ENCODE measurements at regions not wholly inside any gene's neighbourhood (a gene's known extent, or its start where the extent isn't known, plus 50 kb on each side); places are given as distances from the start of the nearest gene placed in this dataset.

DNA sequence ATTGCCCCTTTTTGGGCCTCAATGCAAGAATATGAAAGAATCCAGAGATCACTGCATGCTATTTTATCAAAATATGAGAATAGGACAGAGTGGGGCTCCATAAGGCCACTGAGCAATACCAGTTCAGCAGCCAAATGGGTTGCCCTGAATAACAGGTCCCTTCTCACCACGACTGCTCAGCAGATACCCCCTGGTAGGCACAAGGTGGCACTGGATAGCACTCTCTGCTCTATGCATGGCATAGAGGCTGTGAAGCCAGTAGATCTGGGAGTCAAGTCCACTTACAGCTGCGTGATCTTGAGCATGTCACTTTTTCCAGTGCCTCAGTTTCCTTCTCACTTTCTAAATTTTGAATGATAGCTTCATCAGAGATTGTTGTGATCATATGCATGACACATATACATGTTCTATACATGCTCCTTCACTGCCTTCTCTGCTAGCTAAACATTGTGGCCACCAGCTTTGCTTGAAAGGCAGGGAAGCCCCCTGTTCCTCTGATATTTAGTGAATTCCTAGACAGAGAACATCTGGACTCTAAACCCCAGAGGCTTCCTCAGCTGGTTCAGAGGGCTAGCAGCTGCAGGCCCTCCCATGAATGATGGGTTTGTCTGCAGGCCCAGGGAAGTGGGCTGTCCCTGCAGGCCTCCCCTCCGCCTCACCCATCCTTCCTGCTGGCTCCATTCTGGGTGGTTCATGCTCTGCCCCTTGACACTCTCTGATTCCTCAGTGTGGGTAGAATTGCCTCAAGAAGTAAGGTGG is 84.9 kb upstream of the ASIC2 start:
- no TSS peak for BruUV-seq (replicated peaks)
- POLR2A ChIA-PET: no interaction called here
- in situ Hi-C loops (cut with MboI): no loop called here
- Histone ChIP-seq H3K27ac (ENCODE audit: control insufficient read depth, insufficient read depth) (no peak overlapping the region), H3K4me1 (ENCODE audit: control insufficient read depth, insufficient read depth, low read length) (no peaks in the 10 kb centered on the region), H3K27me3 (replicated peaks in 1 of 2; ENCODE audit: control insufficient read depth in 2 of 2, insufficient read depth in 2 of 2, low read length in 1 of 2) (peaks cover 0 to 4% of the 10 kb centered on the region in 2 experiments; a peak in 1 of 4 replicates), H4K20me1 (ENCODE audit: control insufficient read depth, insufficient read depth) (no peaks in the 10 kb centered on the region), H2AFZ (ENCODE audit: control insufficient read depth, low read depth, low read length) (no peak overlapping the region), H3K4me3 (no peak overlapping the region), H3K79me2 (ENCODE audit: control insufficient read depth, insufficient read depth, low read length) (no peaks in the 10 kb centered on the region), H3K4me2 (ENCODE audit: control insufficient read depth, insufficient read depth) (no peak overlapping the region), H3K36me3 (ENCODE audit: control insufficient read depth in 2 of 2, insufficient read depth in 2 of 2, low read length in 1 of 2) (no peaks in the 10 kb centered on the region), H3K9me3 (replicated peaks; ENCODE audit: control insufficient read depth, insufficient read depth, low read length) (no peaks in the 10 kb centered on the region), H3K9ac (ENCODE audit: control insufficient read depth, insufficient read depth, low read length) (no peak overlapping the region)
- RAD21 ChIA-PET (ENCODE audit: unreplicated experiment): no interaction called here
- FAIRE-seq (no peak), DNase-seq (ENCODE audit: low read depth, low spot score) (no peak), ATAC-seq (peak; percentile 32; the same call in 1 of the 3 replicates)
- WGBS (ENCODE audit: insufficient coverage, insufficient replicate concordance, low lambda C conversion rate, missing lambda C conversion rate): 0% methylated on average over 3 of the region's 3 CpGs
- SMC1A ChIA-PET (ENCODE audit: uncharacterized antibody, unreplicated experiment): interaction anchor here (1.2 to 1.5 kb wide), 2 partner anchors 9 to 144 kb away, joined by 3 to 4 read pairs; no protein-coding TSS in a partner anchor
- intact Hi-C loops (cut with micrococcal nuclease; ENCODE audit: unreplicated experiment): no loop called here
- CTCF ChIA-PET: interaction anchor here (0.8 to 2.1 kb wide), 2 partner anchors 99 to 143 kb away, joined by 3 to 11 read pairs; no protein-coding TSS in a partner anchor
- TF ChIP-seq, protein P1, sequence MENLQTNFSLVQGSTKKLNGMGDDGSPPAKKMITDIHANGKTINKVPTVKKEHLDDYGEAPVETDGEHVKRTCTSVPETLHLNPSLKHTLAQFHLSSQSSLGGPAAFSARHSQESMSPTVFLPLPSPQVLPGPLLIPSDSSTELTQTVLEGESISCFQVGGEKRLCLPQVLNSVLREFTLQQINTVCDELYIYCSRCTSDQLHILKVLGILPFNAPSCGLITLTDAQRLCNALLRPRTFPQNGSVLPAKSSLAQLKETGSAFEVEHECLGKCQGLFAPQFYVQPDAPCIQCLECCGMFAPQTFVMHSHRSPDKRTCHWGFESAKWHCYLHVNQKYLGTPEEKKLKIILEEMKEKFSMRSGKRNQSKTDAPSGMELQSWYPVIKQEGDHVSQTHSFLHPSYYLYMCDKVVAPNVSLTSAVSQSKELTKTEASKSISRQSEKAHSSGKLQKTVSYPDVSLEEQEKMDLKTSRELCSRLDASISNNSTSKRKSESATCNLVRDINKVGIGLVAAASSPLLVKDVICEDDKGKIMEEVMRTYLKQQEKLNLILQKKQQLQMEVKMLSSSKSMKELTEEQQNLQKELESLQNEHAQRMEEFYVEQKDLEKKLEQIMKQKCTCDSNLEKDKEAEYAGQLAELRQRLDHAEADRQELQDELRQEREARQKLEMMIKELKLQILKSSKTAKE (IDR thresholded peaks at IDR 0.05; ENCODE audit: low read depth, poor library complexity, severe bottlenecking): no peak
- TF ChIP-seq, protein P2, sequence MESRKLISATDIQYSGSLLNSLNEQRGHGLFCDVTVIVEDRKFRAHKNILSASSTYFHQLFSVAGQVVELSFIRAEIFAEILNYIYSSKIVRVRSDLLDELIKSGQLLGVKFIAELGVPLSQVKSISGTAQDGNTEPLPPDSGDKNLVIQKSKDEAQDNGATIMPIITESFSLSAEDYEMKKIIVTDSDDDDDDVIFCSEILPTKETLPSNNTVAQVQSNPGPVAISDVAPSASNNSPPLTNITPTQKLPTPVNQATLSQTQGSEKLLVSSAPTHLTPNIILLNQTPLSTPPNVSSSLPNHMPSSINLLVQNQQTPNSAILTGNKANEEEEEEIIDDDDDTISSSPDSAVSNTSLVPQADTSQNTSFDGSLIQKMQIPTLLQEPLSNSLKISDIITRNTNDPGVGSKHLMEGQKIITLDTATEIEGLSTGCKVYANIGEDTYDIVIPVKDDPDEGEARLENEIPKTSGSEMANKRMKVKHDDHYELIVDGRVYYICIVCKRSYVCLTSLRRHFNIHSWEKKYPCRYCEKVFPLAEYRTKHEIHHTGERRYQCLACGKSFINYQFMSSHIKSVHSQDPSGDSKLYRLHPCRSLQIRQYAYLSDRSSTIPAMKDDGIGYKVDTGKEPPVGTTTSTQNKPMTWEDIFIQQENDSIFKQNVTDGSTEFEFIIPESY (IDR thresholded peaks at IDR 0.05): no peak
- TF ChIP-seq DPF2 (IDR thresholded peaks at IDR 0.05) (no peak), CREM (IDR thresholded peaks at IDR 0.05; ENCODE audit: low read depth) (no peak), BHLHE40 (IDR thresholded peaks at IDR 0.05; ENCODE audit: borderline replicate concordance in 1 of 2, low read depth in 2 of 2, low read length in 1 of 2) (no peak), PAX5 (IDR thresholded peaks at IDR 0.05; ENCODE audit: borderline replicate concordance, low read depth, low read length) (no peak), POU2F2 (IDR thresholded peaks at IDR 0.05; ENCODE audit: borderline replicate concordance, low read depth, low read length) (no peak)
- TF ChIP-seq, protein P3, sequence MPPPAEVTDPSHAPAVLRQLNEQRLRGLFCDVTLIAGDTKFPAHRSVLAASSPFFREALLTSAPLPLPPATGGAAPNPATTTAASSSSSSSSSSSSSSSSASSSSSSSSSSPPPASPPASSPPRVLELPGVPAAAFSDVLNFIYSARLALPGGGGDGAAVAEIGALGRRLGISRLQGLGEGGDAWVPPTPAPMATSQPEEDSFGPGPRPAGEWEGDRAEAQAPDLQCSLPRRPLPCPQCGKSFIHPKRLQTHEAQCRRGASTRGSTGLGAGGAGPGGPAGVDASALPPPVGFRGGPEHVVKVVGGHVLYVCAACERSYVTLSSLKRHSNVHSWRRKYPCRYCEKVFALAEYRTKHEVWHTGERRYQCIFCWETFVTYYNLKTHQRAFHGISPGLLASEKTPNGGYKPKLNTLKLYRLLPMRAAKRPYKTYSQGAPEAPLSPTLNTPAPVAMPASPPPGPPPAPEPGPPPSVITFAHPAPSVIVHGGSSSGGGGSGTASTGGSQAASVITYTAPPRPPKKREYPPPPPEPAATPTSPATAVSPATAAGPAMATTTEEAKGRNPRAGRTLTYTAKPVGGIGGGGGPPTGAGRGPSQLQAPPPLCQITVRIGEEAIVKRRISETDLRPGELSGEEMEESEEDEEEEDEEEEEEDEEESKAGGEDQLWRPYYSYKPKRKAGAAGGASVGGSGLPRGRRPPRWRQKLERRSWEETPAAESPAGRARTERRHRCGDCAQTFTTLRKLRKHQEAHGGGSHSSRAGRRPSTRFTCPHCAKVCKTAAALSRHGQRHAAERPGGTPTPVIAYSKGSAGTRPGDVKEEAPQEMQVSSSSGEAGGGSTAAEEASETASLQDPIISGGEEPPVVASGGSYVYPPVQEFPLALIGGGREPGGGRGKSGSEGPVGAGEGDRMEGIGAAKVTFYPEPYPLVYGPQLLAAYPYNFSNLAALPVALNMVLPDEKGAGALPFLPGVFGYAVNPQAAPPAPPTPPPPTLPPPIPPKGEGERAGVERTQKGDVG (CRISPR knock-in tag; IDR thresholded peaks at IDR 0.05): no peak
- TF ChIP-seq, protein P4, sequence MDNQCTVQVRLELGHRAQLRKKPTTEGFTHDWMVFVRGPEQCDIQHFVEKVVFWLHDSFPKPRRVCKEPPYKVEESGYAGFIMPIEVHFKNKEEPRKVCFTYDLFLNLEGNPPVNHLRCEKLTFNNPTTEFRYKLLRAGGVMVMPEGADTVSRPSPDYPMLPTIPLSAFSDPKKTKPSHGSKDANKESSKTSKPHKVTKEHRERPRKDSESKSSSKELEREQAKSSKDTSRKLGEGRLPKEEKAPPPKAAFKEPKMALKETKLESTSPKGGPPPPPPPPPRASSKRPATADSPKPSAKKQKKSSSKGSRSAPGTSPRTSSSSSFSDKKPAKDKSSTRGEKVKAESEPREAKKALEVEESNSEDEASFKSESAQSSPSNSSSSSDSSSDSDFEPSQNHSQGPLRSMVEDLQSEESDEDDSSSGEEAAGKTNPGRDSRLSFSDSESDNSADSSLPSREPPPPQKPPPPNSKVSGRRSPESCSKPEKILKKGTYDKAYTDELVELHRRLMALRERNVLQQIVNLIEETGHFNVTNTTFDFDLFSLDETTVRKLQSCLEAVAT (IDR thresholded peaks at IDR 0.05): no peak

Measured in GM12878 (cell line).